ENCODE measurements at regions not wholly inside any gene's neighbourhood (a gene's known extent, or its start where the extent isn't known, plus 50 kb on each side); places are given as distances from the start of the nearest gene placed in this dataset.

DNA sequence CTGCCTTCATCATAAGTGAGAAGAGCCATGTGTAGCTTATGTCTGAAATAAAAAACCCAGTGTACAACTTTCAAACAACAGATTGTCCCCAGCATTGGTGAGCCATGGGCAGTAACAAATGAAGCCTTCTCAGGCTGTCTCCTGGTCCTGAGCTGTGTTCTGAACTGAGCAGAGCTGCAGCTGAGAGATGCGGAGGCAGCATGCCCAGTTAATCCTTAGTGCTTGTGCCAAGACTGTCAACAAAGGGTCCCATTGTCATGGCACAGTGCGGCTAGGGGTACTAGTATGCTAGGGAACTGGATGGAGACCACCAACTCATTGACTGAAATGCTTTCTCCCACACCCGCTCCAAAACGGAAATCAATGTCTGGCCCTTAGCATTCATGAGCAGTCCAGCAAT, 154.3 kb downstream of the RMST start:
- no peaks in the 10 kb centered on the region for H3K36me3 Mint-ChIP-seq
- no peaks in the 10 kb centered on the region for H3K4me1 Mint-ChIP-seq
- POLR2A ChIA-PET = no interaction called here
- H3K9me3 Mint-ChIP-seq = peaks cover 0 to 27% (median 6%) of the 10 kb centered on the region in 9 donors
- no peak overlapping the region for H3K4me3 Mint-ChIP-seq
- ATAC-seq (no peak), DNase-seq (no peak)
- no peak overlapping the region for H3K27ac Mint-ChIP-seq
- H3K27me3 Mint-ChIP-seq = peaks cover 0 to 3% (median 0%) of the 10 kb centered on the region in 5 donors

DNA sequence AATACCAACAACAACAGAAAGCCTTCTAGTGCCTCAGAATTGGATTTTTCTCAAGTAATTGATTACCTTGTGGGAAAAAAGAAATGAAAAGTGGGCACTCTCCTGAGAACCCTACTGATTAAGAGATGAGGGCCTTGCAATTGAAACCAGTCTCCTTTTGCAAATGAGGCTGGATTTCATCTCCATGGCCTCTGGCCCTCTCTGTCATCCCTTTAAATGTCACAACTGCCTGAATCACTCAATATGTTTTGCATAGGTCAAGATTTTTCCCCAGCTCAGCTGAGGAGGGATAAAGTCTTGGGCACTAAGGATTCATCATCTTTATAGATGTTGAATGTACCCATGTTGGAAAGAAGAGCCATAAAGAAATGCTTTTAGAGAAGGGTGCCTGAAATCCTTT, 166.4 kb downstream of the RMST start:
- Mint-ChIP-seq H3K4me3 (no peak overlapping the region), H3K36me3 (no peaks in the 10 kb centered on the region), H3K27ac (no peak overlapping the region), H3K9me3 (peaks cover 0 to 6% (median 0%) of the 10 kb centered on the region in 9 donors), H3K27me3 (no peaks in the 10 kb centered on the region), H3K4me1 (no peaks in the 10 kb centered on the region)
- DNase-seq = no peak
- POLR2A ChIA-PET = no interaction called here
- no peak for ATAC-seq

DNA sequence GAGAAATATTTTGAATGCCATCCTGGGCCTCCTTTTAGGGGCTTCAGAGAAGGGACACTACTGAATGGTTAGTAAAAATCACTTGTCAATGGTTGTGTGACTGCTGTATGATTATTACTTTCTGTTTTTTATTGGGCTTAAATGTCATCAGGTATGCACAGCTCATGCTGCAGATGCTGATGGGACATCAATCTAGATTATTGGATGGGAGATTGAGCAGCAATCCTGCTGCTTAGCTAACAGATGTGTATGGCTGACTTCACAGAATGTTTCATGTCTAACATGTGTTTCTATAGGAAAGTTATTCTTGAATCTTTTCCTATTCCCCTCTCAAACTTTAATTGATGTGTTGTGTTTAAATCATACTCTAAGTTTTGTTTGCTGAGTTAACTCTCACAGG, 166.8 kb downstream of the RMST start:
- H3K4me1 Mint-ChIP-seq = no peaks in the 10 kb centered on the region
- POLR2A ChIA-PET = no interaction called here
- no peak for DNase-seq

DNA sequence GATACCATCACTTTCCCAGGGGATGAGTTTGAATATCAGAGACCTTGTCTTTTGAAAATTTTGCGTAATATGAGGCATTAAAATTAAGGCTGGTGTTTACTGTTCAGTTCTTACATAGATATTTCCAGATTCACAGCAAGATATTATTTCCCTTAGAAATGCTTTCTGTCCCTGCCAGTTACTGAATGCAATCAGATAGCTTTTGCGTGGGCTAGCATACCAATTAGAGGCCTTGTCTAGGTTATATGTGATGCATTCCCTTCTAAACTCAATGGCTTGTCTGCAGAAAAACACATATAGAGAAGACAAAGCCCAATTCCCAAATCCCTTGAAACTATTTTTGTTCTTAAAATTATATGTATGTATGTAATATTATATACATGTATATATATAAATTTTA, 167.8 kb downstream of the RMST start:
- Mint-ChIP-seq H3K27me3 (peaks cover 0 to 3% (median under 1%) of the 10 kb centered on the region in 5 donors), H3K9me3 (peaks cover 0 to 16% (median 0%) of the 10 kb centered on the region in 9 donors), H3K4me1 (no peaks in the 10 kb centered on the region), H3K27ac (no peak overlapping the region), H3K36me3 (no peaks in the 10 kb centered on the region), H3K4me3 (no peak overlapping the region)
- ATAC-seq = no peak
- POLR2A ChIA-PET = no interaction called here
- no peak for DNase-seq

More for the DNA sequence above, 166.8 kb downstream of the RMST start:
- H3K27ac Mint-ChIP-seq = no peak overlapping the region
- ATAC-seq = no peak
- H3K36me3 Mint-ChIP-seq = no peaks in the 10 kb centered on the region
- H3K27me3 Mint-ChIP-seq = no peaks in the 10 kb centered on the region
- H3K9me3 Mint-ChIP-seq = peaks cover 0 to 10% (median 0%) of the 10 kb centered on the region in 9 donors
- H3K4me3 Mint-ChIP-seq = no peak overlapping the region

DNA sequence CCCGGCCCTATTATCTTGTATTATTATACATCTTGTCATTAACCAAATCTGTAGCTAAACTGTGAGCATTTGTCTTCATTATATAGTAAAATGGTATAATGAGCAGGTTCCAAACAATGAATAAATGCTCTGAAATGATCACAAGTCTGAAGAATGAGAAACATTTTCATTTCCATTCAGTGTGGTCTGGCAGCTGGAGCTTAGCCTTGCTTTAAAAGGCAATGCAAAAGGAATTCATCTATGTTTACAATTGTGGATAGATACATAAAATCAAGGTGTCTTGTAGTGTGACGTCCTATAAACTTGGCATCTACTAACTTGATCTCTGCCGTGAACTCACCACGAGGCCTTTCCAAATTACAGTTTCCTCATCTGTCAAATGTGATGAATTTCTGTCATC, 168.3 kb downstream of the RMST start:
- H3K36me3 Mint-ChIP-seq = no peaks in the 10 kb centered on the region
- no peak overlapping the region for H3K27ac Mint-ChIP-seq
- H3K4me1 Mint-ChIP-seq = no peaks in the 10 kb centered on the region
- H3K9me3 Mint-ChIP-seq = peaks cover 0 to 21% (median 0%) of the 10 kb centered on the region in 9 donors
- H3K27me3 Mint-ChIP-seq = peaks cover 0 to 5% (median 1%) of the 10 kb centered on the region in 5 donors
- POLR2A ChIA-PET = no interaction called here
- H3K4me3 Mint-ChIP-seq = no peak overlapping the region
- no peak for ATAC-seq
- no peak for DNase-seq

DNA sequence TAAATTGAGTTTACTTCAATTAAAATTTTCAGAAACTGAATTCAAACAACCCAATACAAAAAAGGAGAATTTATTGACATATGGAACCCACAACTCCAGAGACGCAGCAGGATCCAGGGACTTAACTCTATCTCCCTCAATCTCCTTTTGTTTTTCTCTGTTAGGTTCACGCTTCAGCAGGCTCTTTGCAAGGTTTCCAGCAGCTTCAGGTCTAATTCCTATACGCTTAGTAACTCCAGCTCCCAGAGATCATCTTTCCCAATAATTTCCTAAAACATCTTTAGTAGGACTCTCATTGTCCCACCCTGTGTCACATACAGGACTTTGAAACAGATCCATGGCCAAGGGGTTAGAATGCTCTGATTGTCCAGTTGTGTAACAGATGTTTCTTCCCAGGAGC, 175.2 kb downstream of the RMST start:
- Mint-ChIP-seq H3K27me3 (peaks cover 0 to 11% (median 1%) of the 10 kb centered on the region in 5 donors), H3K36me3 (no peaks in the 10 kb centered on the region)
- ATAC-seq = no peak

DNA sequence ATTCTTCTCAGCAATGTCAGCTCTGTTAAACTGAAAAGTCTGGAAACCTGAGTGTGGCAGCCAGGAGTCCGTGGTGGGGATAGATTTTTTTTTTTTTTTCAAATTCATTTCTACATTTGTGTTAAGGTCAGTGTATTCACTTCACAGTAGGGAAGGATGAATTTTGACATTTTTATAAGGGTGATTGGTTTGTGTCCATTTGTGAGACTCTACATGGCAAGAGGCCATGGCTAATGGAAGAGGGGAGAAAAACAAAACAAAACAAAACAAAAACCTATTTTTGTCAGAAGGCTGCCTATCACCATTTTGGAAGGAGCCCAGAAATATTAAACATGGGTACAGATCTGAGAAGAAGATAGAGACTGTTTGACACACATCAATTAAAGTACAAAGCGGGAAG, 176.1 kb downstream of the RMST start:
- ATAC-seq = no peak
- POLR2A ChIA-PET = no interaction called here
- Mint-ChIP-seq H3K27me3 (peaks cover 0 to 11% (median 1%) of the 10 kb centered on the region in 5 donors), H3K36me3 (no peaks in the 10 kb centered on the region), H3K9me3 (peaks cover 0 to 33% (median 3%) of the 10 kb centered on the region in 9 donors), H3K4me1 (no peaks in the 10 kb centered on the region), H3K27ac (no peak overlapping the region), H3K4me3 (no peak overlapping the region)
- DNase-seq = no peak

More for the DNA sequence above, 175.2 kb downstream of the RMST start:
- no peak overlapping the region for H3K27ac Mint-ChIP-seq
- peaks cover 0 to 37% (median 3%) of the 10 kb centered on the region in 9 donors for H3K9me3 Mint-ChIP-seq
- no peak for DNase-seq
- no peak overlapping the region for H3K4me3 Mint-ChIP-seq
- no peaks in the 10 kb centered on the region for H3K4me1 Mint-ChIP-seq
- POLR2A ChIA-PET = no interaction called here

DNA sequence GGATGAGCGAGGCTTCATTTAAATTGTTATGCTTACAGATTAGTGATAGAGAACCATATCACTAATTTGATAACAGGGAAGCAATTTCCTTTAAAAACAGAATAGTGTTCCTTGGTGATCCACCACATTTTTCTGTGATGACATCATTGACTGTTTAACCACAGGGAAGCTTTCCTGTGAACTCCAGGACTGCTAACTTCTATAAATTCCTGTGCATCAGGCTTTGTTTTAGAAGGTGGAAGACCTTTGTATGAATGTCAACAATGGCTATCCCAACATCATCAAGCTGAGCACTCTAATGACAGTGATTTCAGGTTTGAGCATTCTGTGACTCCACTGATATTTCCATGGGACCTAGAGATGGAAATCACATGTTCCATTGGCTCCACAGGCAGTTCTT, 177.1 kb downstream of the RMST start:
- no peak for ATAC-seq
- DNase-seq = no peak
- no peaks in the 10 kb centered on the region for H3K36me3 Mint-ChIP-seq
- H3K4me1 Mint-ChIP-seq = no peaks in the 10 kb centered on the region
- peaks cover 0 to 11% (median 1%) of the 10 kb centered on the region in 5 donors for H3K27me3 Mint-ChIP-seq
- peaks cover 0 to 27% (median 3%) of the 10 kb centered on the region in 9 donors for H3K9me3 Mint-ChIP-seq
- H3K27ac Mint-ChIP-seq = no peak overlapping the region
- POLR2A ChIA-PET = no interaction called here
- H3K4me3 Mint-ChIP-seq = no peak overlapping the region

DNA sequence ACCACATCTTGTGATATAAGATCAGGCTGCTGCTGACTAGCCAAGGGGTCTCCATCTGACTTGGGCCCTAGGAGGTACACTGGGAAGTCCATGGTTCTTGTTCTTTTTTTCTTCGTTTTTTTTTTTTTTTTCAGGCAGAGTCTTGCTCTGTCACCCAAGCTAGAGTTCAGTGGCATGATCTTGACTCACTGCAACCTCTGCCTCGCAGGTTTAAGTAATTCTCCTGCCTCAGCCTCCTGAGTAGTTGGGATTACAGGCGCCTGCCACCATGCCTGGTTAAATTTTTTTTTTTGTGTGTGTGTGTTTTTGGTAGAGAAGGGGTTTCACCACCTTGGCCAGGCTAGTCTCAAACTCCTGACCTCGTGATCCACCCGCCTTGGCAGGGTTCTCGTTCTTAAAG, 178.2 kb downstream of the RMST start:
- H3K27ac Mint-ChIP-seq = no peak overlapping the region
- no peak for ATAC-seq
- POLR2A ChIA-PET = no interaction called here
- peaks cover 0 to 6% (median 0%) of the 10 kb centered on the region in 5 donors for H3K27me3 Mint-ChIP-seq
- no peaks in the 10 kb centered on the region for H3K36me3 Mint-ChIP-seq
- no peak for DNase-seq
- H3K9me3 Mint-ChIP-seq = peaks cover 0 to 16% (median 3%) of the 10 kb centered on the region in 9 donors
- H3K4me3 Mint-ChIP-seq = no peak overlapping the region
- H3K4me1 Mint-ChIP-seq = no peaks in the 10 kb centered on the region

DNA sequence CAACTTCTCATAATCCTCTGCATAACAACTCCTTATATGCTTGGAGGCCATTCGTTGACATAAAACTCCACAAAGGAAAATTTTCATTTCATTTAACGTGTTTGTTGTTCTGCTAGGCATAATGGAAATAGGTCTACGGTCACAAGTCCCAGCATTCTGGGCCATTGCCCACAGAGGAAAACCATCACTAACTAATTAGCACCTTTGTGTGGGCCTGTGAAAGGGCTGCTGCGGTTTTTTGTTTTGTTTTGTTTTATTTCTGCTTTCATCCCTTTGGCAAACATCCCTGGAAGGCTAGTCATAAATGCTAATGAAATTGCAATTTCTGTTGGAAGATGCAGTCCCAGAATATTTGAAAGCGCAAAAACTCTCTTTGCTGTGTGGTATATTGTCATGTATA, 180.3 kb downstream of the RMST start:
- no peaks in the 10 kb centered on the region for H3K36me3 Mint-ChIP-seq
- H3K27ac Mint-ChIP-seq = no peak overlapping the region
- DNase-seq (no peak), ATAC-seq (no peak)
- POLR2A ChIA-PET = no interaction called here
- peaks cover 0 to 3% (median 0%) of the 10 kb centered on the region in 5 donors for H3K27me3 Mint-ChIP-seq
- H3K4me1 Mint-ChIP-seq = no peaks in the 10 kb centered on the region
- H3K9me3 Mint-ChIP-seq = peaks cover 0 to 9% (median 3%) of the 10 kb centered on the region in 9 donors
- no peak overlapping the region for H3K4me3 Mint-ChIP-seq

DNA sequence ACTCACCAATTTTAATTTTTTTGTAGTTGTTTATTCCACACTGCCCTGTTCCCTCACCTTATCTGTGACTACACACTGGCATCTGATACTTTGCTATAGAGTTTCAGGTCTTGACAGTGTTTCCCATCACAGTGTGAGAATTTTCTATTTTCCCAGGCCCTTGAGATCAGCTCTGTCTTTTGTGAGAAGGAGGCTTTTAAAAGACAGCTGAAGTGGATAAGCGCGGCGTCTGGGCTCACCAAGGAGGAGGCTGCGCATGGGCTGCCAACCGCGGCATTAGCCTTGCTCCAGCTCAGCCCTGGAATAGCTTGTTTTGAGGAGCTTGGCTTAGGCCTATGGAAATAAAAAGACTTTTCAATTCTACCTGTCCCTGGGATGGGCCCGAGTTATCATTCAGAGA, 181.3 kb downstream of the RMST start:
- Mint-ChIP-seq H3K4me1 (no peaks in the 10 kb centered on the region), H3K27ac (no peak overlapping the region), H3K36me3 (no peaks in the 10 kb centered on the region), H3K9me3 (peaks cover 0 to 9% (median 3%) of the 10 kb centered on the region in 9 donors), H3K4me3 (no peak overlapping the region), H3K27me3 (peaks cover 0 to 3% (median 0%) of the 10 kb centered on the region in 5 donors)
- DNase-seq (no peak), ATAC-seq (no peak)
- POLR2A ChIA-PET = no interaction called here

DNA sequence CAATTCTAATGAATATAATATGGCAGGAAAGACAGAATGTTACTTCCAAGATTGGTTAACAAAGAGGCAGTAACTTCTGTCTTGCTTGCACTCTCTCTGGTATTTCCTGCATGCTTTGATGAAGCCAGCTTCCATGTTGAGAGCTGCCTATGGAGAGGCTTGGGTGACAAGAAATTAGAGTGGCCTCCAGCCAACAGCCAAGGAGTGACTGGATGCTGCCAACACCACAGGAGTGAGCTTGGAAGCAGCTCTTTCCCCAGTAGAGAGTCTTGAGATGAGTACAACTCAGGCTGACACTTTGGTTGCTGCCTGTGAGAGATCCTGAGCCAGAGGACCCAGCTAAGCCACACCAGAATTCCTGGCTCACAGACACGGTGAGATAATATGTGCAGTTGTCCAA, 183.1 kb downstream of the RMST start:
- H3K27me3 Mint-ChIP-seq = peaks cover 0 to 3% (median 0%) of the 10 kb centered on the region in 5 donors
- peaks cover 0 to 13% (median 0%) of the 10 kb centered on the region in 9 donors for H3K9me3 Mint-ChIP-seq
- DNase-seq (no peak), ATAC-seq (no peak)
- no peaks in the 10 kb centered on the region for H3K36me3 Mint-ChIP-seq
- no peaks in the 10 kb centered on the region for H3K4me1 Mint-ChIP-seq
- POLR2A ChIA-PET = no interaction called here
- no peak overlapping the region for H3K27ac Mint-ChIP-seq
- no peak overlapping the region for H3K4me3 Mint-ChIP-seq

DNA sequence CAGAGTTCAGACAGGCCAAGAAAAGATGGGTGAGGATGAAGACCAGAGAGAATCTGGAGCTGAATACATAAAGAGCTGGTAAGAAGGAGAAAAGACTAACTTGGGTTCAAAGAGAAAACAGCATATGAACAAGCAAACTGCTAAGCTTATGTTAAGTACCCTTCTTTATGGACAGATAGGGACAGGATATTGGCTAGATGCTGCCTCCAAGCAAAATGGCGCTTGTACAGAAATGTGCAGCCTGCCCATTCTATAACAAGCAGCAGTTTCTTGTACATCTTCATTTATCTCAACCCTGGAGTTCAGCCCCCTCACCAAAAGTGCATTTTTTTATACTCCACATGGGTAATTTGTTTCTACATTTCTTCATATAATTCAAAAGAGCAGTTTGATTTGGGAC, 184.5 kb downstream of the RMST start:
- no peak overlapping the region for H3K4me3 Mint-ChIP-seq
- H3K27me3 Mint-ChIP-seq = peaks cover 0 to 1% (median 0%) of the 10 kb centered on the region in 5 donors
- H3K4me1 Mint-ChIP-seq = no peaks in the 10 kb centered on the region
- POLR2A ChIA-PET = no interaction called here
- no peaks in the 10 kb centered on the region for H3K36me3 Mint-ChIP-seq
- DNase-seq = no peak
- no peak for ATAC-seq
- no peak overlapping the region for H3K27ac Mint-ChIP-seq
- peaks cover 0 to 9% (median 0%) of the 10 kb centered on the region in 9 donors for H3K9me3 Mint-ChIP-seq

DNA sequence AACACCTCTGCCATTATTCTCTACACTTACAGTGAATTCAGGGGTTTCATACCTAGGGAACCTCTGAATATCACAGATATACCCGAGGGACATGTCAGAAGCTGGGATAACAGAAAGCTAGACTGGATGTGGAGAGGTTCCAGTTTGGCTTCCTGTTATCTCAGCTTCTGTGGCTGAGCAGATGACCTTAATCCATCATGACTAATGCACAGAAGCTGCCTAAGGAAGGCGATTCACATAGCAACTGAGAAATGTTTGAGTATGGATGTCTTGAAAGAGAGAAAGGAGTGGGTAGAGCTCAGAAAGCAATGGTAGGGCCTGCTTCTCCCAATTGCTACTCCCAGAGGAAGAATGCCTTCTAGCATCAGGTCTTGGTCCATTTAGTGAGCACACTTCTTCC, 187.6 kb downstream of the RMST start:
- Mint-ChIP-seq H3K4me3 (no peak overlapping the region), H3K27me3 (no peaks in the 10 kb centered on the region), H3K36me3 (no peaks in the 10 kb centered on the region), H3K9me3 (peaks cover 0 to 9% (median 3%) of the 10 kb centered on the region in 9 donors), H3K27ac (no peak overlapping the region), H3K4me1 (no peaks in the 10 kb centered on the region)
- POLR2A ChIA-PET = no interaction called here
- ATAC-seq (no peak), DNase-seq (no peak)

Measured in naive thymus-derived CD8-positive, alpha-beta T cell (primary cell).